NAMALWA (cell line): ENCODE measurements at regions not wholly inside any gene's neighbourhood (a gene's known extent, or its start where the extent isn't known, plus 50 kb on each side); places are given as distances from the start of the nearest gene placed in this dataset.
A peak's percentile ranks its signal among the peaks of the same experiment; 100 is the strongest.

ENCODE experiments used
- DNase-seq: peaks from one replicate; pipeline ENCODE4 v3.0.0-alpha.2; 2015; ENCODE audit warnings: low spot score

DNA sequence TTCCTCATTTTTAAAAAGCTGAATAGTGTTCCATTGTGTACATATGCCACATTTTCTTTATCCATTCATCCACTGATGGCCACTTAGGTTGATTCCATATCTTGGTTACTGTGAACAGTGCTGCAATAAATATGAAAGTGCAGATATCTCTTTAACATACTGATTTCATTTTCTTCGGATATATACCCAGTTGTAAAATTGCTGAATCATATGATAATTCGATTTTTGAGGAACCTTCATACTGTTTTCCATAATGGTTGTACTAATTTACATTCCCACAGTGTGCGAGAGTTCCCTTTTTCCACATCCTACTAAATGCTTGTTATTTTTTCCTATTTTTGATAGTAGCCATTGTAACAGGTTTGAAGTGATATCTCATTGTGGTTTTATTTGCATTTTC lies 263.2 kb downstream of the STK31 start:
- no peak for DNase-seq

DNA sequence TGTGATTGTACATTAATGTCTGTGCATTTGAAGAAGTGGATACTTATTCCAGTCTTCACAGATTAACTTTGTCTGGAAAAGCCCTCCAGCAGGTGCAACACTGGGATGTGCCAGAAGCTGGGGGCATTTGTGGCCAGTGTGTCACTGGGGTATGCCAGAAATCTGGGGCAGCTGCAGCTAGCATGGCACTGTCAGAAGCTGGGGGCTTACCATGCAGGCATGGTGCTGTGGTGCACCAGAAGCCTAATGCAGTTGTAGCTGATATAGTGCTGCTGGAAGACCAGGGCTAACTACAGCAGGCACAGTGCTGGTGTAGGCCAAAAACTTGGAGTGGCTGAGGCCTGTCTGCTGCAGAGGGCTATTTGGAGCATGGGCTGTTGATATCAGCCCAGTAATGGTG lies 270.1 kb downstream of the STK31 start:
- DNase-seq, result no peak

- DNase-seq, result no peak
Measured at GRCh38 chr7:23981314-23981713, 271.3 kb downstream of the STK31 start.

GRCh38 chr7:23981758-23982157 lies 271.7 kb downstream of the STK31 start:
- no peak for DNase-seq

DNA sequence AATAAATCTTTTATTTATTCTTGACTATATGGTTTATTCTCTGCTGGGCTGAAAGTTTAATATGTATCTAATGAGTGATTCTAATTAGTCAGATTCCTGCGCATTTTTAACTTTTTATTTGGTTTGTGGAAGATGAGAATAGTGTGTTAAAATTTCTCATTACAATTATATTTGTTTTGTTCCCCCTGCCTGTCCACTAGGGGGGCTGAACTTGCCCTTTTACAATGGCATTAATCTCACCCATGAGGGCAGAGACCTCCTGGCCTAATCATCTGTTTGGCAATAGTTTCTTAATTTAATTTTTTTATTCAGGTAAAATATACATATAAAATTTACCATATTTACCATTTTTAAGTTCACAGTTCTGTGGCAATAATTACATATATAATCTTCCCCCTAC lies 278.5 kb upstream of the NPY start:
- DNase-seq, result peak; percentile 21

- DNase-seq, result no peak
Measured at GRCh38 chr7:24010495-24010894, 273.5 kb upstream of the NPY start.

DNA sequence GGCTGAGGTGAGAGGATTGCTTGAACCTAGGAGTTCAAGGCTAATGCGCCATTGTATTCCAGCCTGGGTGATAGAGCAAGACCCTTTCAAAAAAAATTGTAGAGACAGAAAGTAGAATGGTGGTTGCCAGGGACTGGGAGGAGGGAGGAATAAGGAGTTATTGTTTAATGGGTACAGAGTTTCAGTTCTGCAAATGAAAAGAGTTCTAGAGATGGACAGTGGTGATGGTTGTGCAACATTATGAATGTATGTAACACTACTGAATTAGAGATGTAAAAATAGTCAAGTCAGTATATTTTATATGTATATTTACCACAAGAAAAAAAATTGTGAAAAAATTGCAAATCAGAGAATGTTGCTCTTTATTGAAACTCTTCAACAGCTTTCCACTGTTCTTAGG lies 266.5 kb upstream of the NPY start:
- DNase-seq, result no peak

DNA sequence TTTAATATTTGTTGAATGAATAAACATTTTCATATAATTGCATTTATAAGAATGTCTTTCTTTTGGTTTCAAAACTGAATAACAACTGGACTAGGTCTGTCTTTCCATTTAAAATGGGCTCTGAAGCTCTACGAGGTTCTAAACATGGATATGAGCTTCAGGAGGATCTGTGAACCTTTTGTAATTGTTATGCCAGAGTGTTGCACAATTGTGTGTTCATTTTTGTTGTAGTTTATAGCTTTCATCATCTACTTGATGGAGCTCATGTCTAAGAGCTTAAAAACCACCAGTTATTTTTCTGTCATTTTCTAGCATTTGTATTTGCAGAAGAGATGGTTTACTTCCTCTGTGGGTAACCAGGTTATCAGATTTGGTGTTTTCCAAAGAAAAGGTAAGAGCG lies 265.7 kb upstream of the NPY start:
- no peak for DNase-seq

DNA sequence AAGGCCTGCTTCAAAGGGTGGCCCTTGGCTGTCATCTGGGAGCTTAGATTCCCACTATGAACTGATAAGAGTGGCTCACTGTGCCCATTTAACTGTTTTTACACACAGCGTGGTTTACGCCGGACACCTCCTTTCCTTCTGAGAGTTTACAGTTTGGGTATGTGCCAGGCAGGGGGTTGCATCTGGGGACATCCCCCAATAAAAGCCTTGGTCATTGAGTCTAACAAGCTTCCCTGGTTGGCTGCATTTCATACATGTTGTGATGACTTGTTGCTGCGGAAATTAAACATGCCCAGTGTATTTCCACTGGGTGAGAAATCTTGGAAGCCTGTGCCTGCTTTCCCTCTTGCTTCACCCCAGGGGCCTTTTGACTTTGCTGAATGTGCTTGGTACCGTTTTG lies 264.1 kb upstream of the NPY start:
- no peak for DNase-seq

- DNase-seq, result peak; percentile 16
Measured at GRCh38 chr7:24024276-24025068, 259.5 kb upstream of the NPY start.

DNA sequence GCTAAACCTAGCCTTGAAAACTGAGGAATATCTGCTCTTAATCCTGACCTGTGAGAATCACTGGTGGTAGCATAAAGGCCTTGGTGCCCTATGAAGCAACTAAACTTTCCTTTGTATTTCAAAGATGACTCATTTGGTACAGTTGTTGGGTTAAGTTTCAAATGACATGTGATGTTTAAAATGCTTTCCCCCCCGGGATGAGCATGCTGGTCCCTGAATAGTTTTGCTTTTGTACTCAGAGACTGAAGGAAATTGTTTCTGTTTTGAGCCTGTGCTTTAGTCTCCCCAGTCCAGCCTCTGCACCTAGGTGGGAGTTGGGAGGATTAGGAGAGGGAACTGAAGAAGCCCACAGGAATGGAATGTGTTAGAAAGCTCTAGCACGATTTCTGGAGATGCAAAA lies 258.9 kb upstream of the NPY start:
- no peak for DNase-seq

DNA sequence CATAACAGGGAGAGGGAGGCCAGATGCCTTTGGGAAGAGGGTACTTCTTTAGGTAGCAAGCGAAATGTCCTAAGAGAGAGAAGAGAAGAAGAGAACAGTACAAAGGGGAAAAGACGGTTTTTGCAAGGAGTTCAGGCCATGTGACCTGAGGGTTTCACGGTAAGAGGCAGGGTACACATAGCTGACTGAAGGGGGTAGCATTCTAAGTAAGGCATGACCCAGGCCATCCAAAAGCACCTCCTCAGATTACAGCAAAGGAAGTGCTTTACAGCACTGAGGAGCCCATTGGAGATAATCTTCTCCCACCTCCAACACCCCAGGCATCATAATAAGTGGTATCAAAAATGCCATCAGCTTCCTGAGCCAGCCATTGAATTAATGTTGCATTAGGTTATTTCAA lies 258.2 kb upstream of the NPY start:
- no peak for DNase-seq

DNA sequence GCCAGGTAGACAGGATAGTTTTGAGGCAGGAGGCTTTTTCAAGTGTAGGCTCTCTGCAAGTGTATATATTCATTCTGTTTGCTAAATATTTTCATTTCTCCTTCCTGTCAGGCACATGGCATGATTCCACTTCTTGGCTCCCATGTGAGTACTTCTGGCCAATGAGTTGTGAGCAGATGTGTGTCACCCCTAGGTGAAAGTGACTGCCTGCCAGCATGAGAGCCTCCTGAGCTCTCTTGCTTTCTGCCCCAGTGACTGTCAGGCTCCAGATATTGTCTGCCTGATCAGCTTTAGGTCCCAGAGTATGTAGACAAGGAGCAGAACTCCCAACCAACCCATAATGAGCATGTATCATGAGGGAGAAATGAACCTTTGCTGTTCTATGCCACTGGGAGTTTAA lies 257.6 kb upstream of the NPY start:
- DNase-seq, result no peak

- no peak for DNase-seq
Measured at GRCh38 chr7:24029068-24029467, 254.9 kb upstream of the NPY start.

DNA sequence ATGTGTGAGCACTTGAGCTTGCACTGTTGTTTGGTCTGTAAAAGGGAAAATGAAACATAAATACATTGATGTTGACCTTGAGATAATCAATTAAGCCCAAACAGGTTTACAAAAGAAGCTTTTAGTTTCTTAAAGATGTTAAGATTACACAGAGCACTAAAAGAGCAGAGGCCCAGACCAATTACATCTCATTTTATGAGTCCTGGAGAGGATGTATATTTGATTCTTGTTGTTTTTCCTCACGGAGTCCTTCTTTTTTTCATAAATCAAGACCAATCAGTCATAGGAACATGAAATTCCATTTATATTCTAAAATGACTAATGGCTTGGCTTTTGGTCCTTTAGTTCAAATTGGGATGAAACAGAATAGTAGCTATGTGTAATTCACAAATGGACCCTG lies 249.7 kb upstream of the NPY start:
- DNase-seq, result no peak

DNA sequence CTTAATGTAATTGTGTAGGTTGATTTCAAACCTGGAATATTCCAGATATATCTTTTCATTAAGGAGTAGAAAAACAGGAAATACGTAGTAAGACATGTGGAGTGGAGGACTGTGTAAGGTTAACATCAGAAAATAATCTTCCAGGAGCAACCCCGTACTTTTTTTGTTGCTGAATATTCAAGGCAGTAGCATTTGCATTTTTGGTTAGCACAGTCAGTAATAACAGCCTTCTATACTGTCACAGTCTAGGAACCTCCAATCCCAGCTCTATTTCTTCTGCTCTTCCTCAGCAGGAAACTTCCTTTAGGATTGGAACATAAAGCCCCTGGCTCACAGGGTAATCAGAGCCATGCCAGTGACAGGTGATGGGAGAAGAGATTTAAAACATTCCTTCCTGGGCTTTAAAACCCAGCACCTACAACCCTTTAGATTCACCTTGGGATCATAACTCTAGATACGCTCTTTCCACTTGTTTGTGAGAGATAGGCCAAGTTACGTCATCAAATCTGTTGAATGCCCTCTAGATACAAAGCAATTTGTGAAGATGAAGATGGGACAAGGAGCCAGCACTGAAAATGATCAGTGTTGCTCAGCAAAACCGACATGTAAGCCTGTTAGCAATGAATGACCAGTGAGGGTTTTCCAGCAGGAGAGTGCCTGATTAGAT lies 248.5 kb upstream of the NPY start:
- DNase-seq, result no peak

DNA sequence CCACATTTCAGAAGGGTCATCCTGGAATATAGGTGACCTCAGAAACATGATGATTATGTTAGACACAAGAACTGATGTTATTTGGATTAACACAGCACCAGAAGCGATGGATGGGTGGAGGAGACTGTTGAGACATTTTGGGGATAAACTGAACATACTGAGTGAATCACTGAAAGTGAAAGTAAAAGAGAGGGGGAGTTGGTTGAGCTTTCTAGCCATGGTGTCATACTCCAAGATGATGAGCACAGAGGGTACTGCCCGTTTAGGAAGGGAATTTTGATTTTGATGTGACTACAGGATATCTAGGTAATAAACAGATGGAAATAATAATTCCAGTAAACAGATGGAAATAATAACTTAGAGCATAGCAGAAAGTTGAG lies 248.0 kb upstream of the NPY start:
- no peak for DNase-seq

GRCh38 chr7:24038993-24039392 lies 245.0 kb upstream of the NPY start:
- no peak for DNase-seq

GRCh38 chr7:24039991-24040624 lies 243.9 kb upstream of the NPY start:
- DNase-seq, result no peak

- DNase-seq, result no peak
Measured at GRCh38 chr7:24042028-24042427, 242.0 kb upstream of the NPY start.

- no peak for DNase-seq
Measured at GRCh38 chr7:24049296-24049695, 234.7 kb upstream of the NPY start.

DNA sequence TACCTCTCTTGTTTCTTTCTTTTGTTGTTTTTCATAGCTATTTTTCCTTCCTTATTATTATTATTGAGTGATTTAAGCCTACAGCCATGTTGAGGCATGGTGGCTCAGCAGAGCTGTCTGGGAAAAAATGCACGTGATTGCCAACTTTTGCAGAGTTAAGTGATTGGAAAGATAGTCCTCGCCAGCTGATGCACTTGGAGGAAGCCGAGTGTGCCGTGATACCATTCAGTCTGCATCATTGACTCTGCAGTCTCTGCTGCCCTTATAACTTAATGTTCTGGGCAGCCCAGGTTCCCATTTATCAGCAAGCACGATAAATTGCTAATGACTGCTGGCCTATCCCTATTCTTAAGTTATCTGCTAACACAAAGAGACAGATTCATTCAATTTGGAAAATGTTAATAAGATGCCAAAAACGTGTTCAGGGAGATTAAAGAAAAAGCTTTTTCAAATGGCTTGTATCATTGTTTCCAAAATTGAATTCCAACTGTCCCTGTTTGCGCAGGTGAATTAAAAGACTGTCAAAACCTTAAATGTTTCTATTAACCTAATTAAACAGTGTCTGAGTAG lies 232.9 kb upstream of the NPY start:
- no peak for DNase-seq

- no peak for DNase-seq
Measured at GRCh38 chr7:24051651-24052050, 232.3 kb upstream of the NPY start.
